ENCODE measurements at regions not wholly inside any gene's neighbourhood (a gene's known extent, or its start where the extent isn't known, plus 50 kb on each side); places are given as distances from the start of the nearest gene placed in this dataset.

DNA sequence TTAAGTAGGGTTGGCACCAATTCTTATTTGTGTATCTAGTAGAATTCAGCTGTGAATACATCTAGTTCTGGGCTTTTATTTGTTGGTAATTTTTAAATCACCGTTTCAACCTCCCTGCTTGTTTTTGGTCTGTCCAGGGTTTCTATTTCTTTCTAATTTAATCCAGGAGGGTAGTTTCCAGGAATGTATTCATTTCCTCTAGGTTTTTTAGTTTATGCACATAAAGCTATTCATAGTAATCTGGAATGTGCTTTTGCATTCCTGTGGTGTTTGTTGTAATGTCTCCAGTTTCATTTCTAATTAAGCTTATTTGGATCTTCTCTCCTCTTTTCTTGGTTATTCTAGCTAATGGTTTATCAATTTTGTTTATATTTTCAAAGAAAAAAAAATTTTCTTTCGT is 1361.8 kb upstream of the DDX18 start:
- H3K27me3 Mint-ChIP-seq (ENCODE audit: insufficient read depth, unreplicated experiment): no peaks in the 10 kb centered on the region
- H3K4me1 Mint-ChIP-seq (ENCODE audit: insufficient read depth, unreplicated experiment): peaks cover 9% of the 10 kb centered on the region
- H3K4me3 Mint-ChIP-seq (ENCODE audit: unreplicated experiment): no peak overlapping the region
- H3K27ac Mint-ChIP-seq (ENCODE audit: low read depth, unreplicated experiment): peak overlapping the region; percentile 65
- POLR2A ChIA-PET: no interaction called here
- CTCF ChIA-PET: no interaction called here
- intact Hi-C loops (cut with micrococcal nuclease): no loop called here
- H3K36me3 Mint-ChIP-seq (ENCODE audit: insufficient read depth, unreplicated experiment): no peaks in the 10 kb centered on the region
- no TSS peak for BruUV-seq (replicated peaks)
- H3K9me3 Mint-ChIP-seq (ENCODE audit: unreplicated experiment): peaks cover 15% of the 10 kb centered on the region
- TF ChIP-seq, protein P1, sequence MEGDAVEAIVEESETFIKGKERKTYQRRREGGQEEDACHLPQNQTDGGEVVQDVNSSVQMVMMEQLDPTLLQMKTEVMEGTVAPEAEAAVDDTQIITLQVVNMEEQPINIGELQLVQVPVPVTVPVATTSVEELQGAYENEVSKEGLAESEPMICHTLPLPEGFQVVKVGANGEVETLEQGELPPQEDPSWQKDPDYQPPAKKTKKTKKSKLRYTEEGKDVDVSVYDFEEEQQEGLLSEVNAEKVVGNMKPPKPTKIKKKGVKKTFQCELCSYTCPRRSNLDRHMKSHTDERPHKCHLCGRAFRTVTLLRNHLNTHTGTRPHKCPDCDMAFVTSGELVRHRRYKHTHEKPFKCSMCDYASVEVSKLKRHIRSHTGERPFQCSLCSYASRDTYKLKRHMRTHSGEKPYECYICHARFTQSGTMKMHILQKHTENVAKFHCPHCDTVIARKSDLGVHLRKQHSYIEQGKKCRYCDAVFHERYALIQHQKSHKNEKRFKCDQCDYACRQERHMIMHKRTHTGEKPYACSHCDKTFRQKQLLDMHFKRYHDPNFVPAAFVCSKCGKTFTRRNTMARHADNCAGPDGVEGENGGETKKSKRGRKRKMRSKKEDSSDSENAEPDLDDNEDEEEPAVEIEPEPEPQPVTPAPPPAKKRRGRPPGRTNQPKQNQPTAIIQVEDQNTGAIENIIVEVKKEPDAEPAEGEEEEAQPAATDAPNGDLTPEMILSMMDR (IDR thresholded peaks at IDR 0.05; ENCODE audit: unreplicated experiment): no peak
- no peak for DNase-seq (ENCODE audit: unreplicated experiment)

DNA sequence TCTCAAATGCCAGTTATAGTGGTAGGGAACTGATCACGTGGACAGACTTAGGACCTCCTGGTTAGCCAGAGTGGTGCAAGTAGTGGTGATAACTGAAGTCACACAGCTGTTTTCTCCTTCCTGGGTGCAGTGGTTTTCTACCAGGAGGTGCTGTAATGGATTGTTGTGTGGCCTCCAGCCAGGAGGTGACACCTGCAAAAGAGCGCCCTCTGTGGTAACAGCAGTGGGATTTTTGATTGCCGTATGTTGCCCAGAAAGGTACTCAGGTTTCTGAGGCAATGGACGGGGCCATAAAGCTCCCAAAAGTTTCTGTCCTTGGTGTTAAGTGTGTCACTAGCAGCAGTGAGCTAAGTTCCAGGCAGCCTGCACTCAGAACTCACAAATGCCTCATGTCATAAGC is 1358.1 kb upstream of the DDX18 start:
- no peak for DNase-seq (ENCODE audit: unreplicated experiment)
- intact Hi-C loops (cut with micrococcal nuclease): no loop called here
- Mint-ChIP-seq H3K4me3 (ENCODE audit: unreplicated experiment) (no peak overlapping the region), H3K9me3 (ENCODE audit: unreplicated experiment) (peaks cover 23% of the 10 kb centered on the region), H3K27me3 (ENCODE audit: insufficient read depth, unreplicated experiment) (no peaks in the 10 kb centered on the region), H3K27ac (ENCODE audit: low read depth, unreplicated experiment) (no peak overlapping the region), H3K36me3 (ENCODE audit: insufficient read depth, unreplicated experiment) (no peaks in the 10 kb centered on the region), H3K4me1 (ENCODE audit: insufficient read depth, unreplicated experiment) (peaks cover 9% of the 10 kb centered on the region)
- TF ChIP-seq, protein P1 (IDR thresholded peaks at IDR 0.05; ENCODE audit: unreplicated experiment): no peak
- CTCF ChIA-PET: interaction anchor here (0.6 kb wide), 1 partner anchor 1341 kb away, joined by 3 read pairs; no protein-coding TSS in a partner anchor
- no TSS peak for BruUV-seq (replicated peaks)
- POLR2A ChIA-PET: no interaction called here

DNA sequence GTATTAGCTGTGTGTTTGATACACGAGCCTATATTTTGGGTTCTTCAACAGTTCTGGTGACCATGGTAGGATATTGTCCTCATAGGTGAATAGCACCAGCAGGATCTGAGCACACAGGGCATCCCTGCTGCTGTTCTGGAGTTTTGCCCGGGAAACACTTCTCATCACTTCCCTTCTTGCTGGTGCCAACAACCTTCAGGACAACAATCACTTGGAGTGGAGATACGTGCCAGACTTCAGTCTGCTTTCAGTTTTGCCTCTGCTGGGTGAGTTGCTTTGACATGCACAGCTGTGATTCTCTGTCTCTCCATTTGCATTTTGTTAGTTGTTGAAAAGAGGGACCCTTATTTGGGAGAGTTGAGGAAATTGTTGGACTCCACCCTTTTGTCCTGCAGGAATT is 1347.2 kb upstream of the DDX18 start:
- TF ChIP-seq, protein P1 (IDR thresholded peaks at IDR 0.05; ENCODE audit: unreplicated experiment): no peak
- no peak overlapping the region for H3K27ac Mint-ChIP-seq (ENCODE audit: low read depth, unreplicated experiment)
- BruUV-seq (replicated peaks): no TSS peak
- DNase-seq (ENCODE audit: unreplicated experiment): peak; percentile 35
- CTCF ChIA-PET: interaction anchor here (0.5 kb wide), 1 partner anchor 1842 kb away, joined by 7 read pairs; no protein-coding TSS in a partner anchor
- peaks cover 4% of the 10 kb centered on the region for H3K4me1 Mint-ChIP-seq (ENCODE audit: insufficient read depth, unreplicated experiment)
- POLR2A ChIA-PET: no interaction called here
- no peak overlapping the region for H3K4me3 Mint-ChIP-seq (ENCODE audit: unreplicated experiment)
- H3K36me3 Mint-ChIP-seq (ENCODE audit: insufficient read depth, unreplicated experiment): peaks cover 6% of the 10 kb centered on the region
- no peaks in the 10 kb centered on the region for H3K27me3 Mint-ChIP-seq (ENCODE audit: insufficient read depth, unreplicated experiment)
- H3K9me3 Mint-ChIP-seq (ENCODE audit: unreplicated experiment): peaks cover 9% of the 10 kb centered on the region
- intact Hi-C loops (cut with micrococcal nuclease): no loop called here

DNA sequence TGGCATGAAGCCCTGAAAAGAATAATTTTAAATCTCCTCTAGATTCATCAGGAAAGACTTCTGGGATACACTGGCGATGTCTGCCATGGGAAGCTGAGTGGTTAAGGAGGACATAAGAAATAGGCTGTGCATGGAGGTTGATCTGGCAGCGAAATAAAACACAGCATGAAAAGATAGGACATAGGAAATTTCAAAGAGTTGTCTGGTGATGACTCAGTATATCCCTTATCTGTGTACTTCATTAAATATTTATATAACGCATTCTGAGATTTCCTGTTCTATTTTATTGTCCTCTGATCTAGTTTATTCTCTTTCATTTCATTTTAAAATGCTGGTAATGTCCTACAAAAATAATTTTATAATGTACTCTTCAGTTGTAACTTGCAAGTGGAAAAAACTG is 1337.3 kb upstream of the DDX18 start:
- TF ChIP-seq, protein P1 (IDR thresholded peaks at IDR 0.05; ENCODE audit: unreplicated experiment): no peak
- ChIA-PET CTCF (interaction anchor here (0.6 kb wide), 1 partner anchor 12 kb away, joined by 3 read pairs; no protein-coding TSS in a partner anchor), POLR2A (interaction anchor here (0.6 kb wide), 1 partner anchor 887 kb away, joined by 3 read pairs; no protein-coding TSS in a partner anchor)
- no peak for DNase-seq (ENCODE audit: unreplicated experiment)
- Mint-ChIP-seq H3K27ac (ENCODE audit: low read depth, unreplicated experiment) (no peak overlapping the region), H3K27me3 (ENCODE audit: insufficient read depth, unreplicated experiment) (no peaks in the 10 kb centered on the region), H3K4me1 (ENCODE audit: insufficient read depth, unreplicated experiment) (no peaks in the 10 kb centered on the region), H3K9me3 (ENCODE audit: unreplicated experiment) (peaks cover 7% of the 10 kb centered on the region), H3K36me3 (ENCODE audit: insufficient read depth, unreplicated experiment) (no peaks in the 10 kb centered on the region), H3K4me3 (ENCODE audit: unreplicated experiment) (no peak overlapping the region)
- BruUV-seq (replicated peaks): no TSS peak
- intact Hi-C loops (cut with micrococcal nuclease): no loop called here

Measured in MCF 10A (cell line).